SK-N-SH treated with all-trans-retinoic acid at 6 μM for 48 hours (cell line): ENCODE measurements at regions not wholly inside any gene's neighbourhood (a gene's known extent, or its start where the extent isn't known, plus 50 kb on each side); places are given as distances from the start of the nearest gene placed in this dataset.

Experiments used
- ATAC-seq: fragments of 200-7000 bp; cut with Tn5 transposase; 3 replicates; pipeline ENCODE4 v1.9.1; 2020; ENCODE audit warnings: mild to moderate bottlenecking, moderate library complexity
- ARNTL ChIP-seq: fragments of 450-650 bp; formaldehyde crosslinking; IDR thresholded peaks from 2 replicates; pipeline ENCODE4 v1.5.0; 2020; ENCODE audit warnings: low read depth, mild to moderate bottlenecking, moderate library complexity, borderline replicate concordance
- CREB5 ChIP-seq: fragments of 250-450 bp; sonication (Bioruptor Pico); IDR thresholded peaks from 2 replicates; pipeline ENCODE4 v1.5.1; 2020; ENCODE audit warnings: low read depth, mild to moderate bottlenecking, moderate library complexity
- CSDC2 ChIP-seq: fragments of 250-450 bp; sonication (Bioruptor Pico); IDR thresholded peaks from 2 replicates; pipeline ENCODE4 v1.5.0; 2020; ENCODE audit warnings: mild to moderate bottlenecking, moderate library complexity
- CSRNP3 ChIP-seq: fragments of 250-450 bp; sonication (Bioruptor Pico); IDR thresholded peaks from 2 replicates; pipeline ENCODE4 v1.5.1; 2021; ENCODE audit warnings: mild to moderate bottlenecking, moderate library complexity
- OSR1 ChIP-seq: fragments of 250-450 bp; sonication (Bioruptor Pico); IDR thresholded peaks from 2 replicates; pipeline ENCODE4 v1.8.0; 2022; ENCODE audit warnings: moderate library complexity, mild to moderate bottlenecking, inconsistent platforms
- PATZ1 ChIP-seq: fragments of 250-450 bp; sonication (Bioruptor Pico); IDR thresholded peaks from 2 replicates; pipeline ENCODE4 v1.8.0; 2020; ENCODE audit warnings: mild to moderate bottlenecking, moderate library complexity, borderline replicate concordance
- POU6F1 ChIP-seq: fragments of 250-450 bp; sonication (Bioruptor Pico); IDR thresholded peaks from 2 replicates; pipeline ENCODE4 v1.8.0; 2021; ENCODE audit warnings: low read depth, mild to moderate bottlenecking, moderate library complexity, borderline replicate concordance
- RARB ChIP-seq: fragments of 250-450 bp; sonication (Bioruptor Pico); IDR thresholded peaks from 2 replicates; pipeline ENCODE4 v1.8.0; 2021; ENCODE audit warnings: mild to moderate bottlenecking, moderate library complexity
- TCF4 ChIP-seq: fragments of 250-450 bp; sonication (Bioruptor Pico); IDR thresholded peaks from 2 replicates; pipeline ENCODE4 v1.8.0; 2021; ENCODE audit warnings: mild to moderate bottlenecking, moderate library complexity, borderline replicate concordance
- TOX ChIP-seq: fragments of 250-450 bp; sonication (Bioruptor Pico); IDR thresholded peaks from 2 replicates; pipeline ENCODE4 v1.8.0; 2021; ENCODE audit warnings: mild to moderate bottlenecking, moderate library complexity, borderline replicate concordance
- TSHZ2 ChIP-seq: fragments of 250-450 bp; sonication (Bioruptor Pico); IDR thresholded peaks from 2 replicates; pipeline ENCODE4 v1.5.0; 2020; ENCODE audit warnings: mild to moderate bottlenecking, moderate library complexity
- ZC3H10 ChIP-seq: fragments of 250-450 bp; sonication (Bioruptor Pico); IDR thresholded peaks from 2 replicates; pipeline ENCODE4 v1.5.1; 2021; ENCODE audit warnings: mild to moderate bottlenecking, moderate library complexity
- ZFP3 ChIP-seq: fragments of 250-450 bp; sonication (Bioruptor Pico); IDR thresholded peaks from 2 replicates; pipeline ENCODE4 v1.5.0; 2020; ENCODE audit warnings: mild to moderate bottlenecking, moderate library complexity
- ZFP30 ChIP-seq: fragments of 450-650 bp; formaldehyde crosslinking; IDR thresholded peaks from 2 replicates; pipeline ENCODE4 v1.5.0; 2022; ENCODE audit warnings: mild to moderate bottlenecking, moderate library complexity
- ZNF565 ChIP-seq: fragments of 450-650 bp; formaldehyde crosslinking; conservative IDR thresholded peaks from 2 replicates; pipeline ENCODE4 v1.5.0; 2020; ENCODE audit warnings: low read depth, mild to moderate bottlenecking, moderate library complexity
- ZNF70 ChIP-seq: fragments of 450-650 bp; formaldehyde crosslinking; IDR thresholded peaks from 2 replicates; pipeline ENCODE4 v1.5.0; 2020; ENCODE audit warnings: mild to moderate bottlenecking, moderate library complexity
- ZNF8 ChIP-seq: fragments of 450-650 bp; formaldehyde crosslinking; IDR thresholded peaks from 2 replicates; pipeline ENCODE4 v1.5.0; 2020; ENCODE audit warnings: mild to moderate bottlenecking, moderate library complexity

GRCh38 chr13:85538957-85539356, 260.3 kb downstream of the SLITRK6 start (continued):
- TF ChIP-seq CSRNP3 (CRISPR knock-in tag) (no peak), ZNF8 (CRISPR knock-in tag) (no peak)

- TF ChIP-seq TCF4 (CRISPR knock-in tag) = no peak
- no peak for TF ChIP-seq ZFP3 (CRISPR knock-in tag)
- TF ChIP-seq CREB5 (CRISPR knock-in tag) = no peak
- no peak for TF ChIP-seq ZFP30 (CRISPR knock-in tag)
- no peak for ATAC-seq
These were observed 261.6 kb downstream of the SLITRK6 start for GRCh38 chr13:85537601-85538000.

- no peak for ATAC-seq
- TF ChIP-seq ZNF70 (CRISPR knock-in tag) (no peak), ZFP3 (CRISPR knock-in tag) (no peak), CREB5 (CRISPR knock-in tag) (no peak), POU6F1 (no peak), OSR1 (CRISPR knock-in tag) (no peak), CSRNP3 (CRISPR knock-in tag) (no peak), ZC3H10 (CRISPR knock-in tag) (no peak), TSHZ2 (CRISPR knock-in tag) (no peak), RARB (CRISPR knock-in tag) (no peak), ARNTL (CRISPR knock-in tag) (no peak), CSDC2 (no peak), ZNF565 (CRISPR knock-in tag) (no peak)
These were observed 262.5 kb downstream of the SLITRK6 start for GRCh38 chr13:85536706-85537105.

GRCh38 chr13:85535316-85536084, 263.7 kb downstream of the SLITRK6 start:
- no peak for ATAC-seq
- TF ChIP-seq TOX (CRISPR knock-in tag) = no peak
- no peak for TF ChIP-seq TSHZ2 (CRISPR knock-in tag)
- TF ChIP-seq POU6F1 = no peak
- TF ChIP-seq TCF4 (CRISPR knock-in tag) = no peak
- no peak for TF ChIP-seq ZC3H10 (CRISPR knock-in tag)
- no peak for TF ChIP-seq ZFP3 (CRISPR knock-in tag)
- no peak for TF ChIP-seq ZNF70 (CRISPR knock-in tag)
- TF ChIP-seq PATZ1 (CRISPR knock-in tag) = no peak
